HG03565 (cell line): ENCODE measurements at regions not wholly inside any gene's neighbourhood (a gene's known extent, or its start where the extent isn't known, plus 50 kb on each side); places are given as distances from the start of the nearest gene placed in this dataset.
"Not testable (repeated sequence)": the region's sequence is repeated elsewhere in the genome, so short reads cannot be mapped to it uniquely, and the experiment has no call there.

Source experiments
- ATAC-seq: cut with Tn5 transposase; IDR thresholded peaks from one replicate; pipeline ENCODE4 v1.9.1; 2021; ENCODE audit warnings: mild to moderate bottlenecking, moderate library complexity; ENCODE audit not compliant: unreplicated experiment

GRCh38 chr9:129296195-129296594, 118.1 kb upstream of the IER5L start:
- not testable (repeated sequence) for ATAC-seq

- no peak for ATAC-seq
Measured at GRCh38 chr9:129291041-129291501, 113.0 kb upstream of the IER5L start.

GRCh38 chr9:129290606-129291005, 112.5 kb upstream of the IER5L start:
- ATAC-seq = no peak

- ATAC-seq = no peak
Measured at GRCh38 chr9:129289883-129290282, 111.8 kb upstream of the IER5L start.

GRCh38 chr9:129289131-129289731, 111.2 kb upstream of the IER5L start:
- ATAC-seq = no peak

GRCh38 chr9:129287619-129288305, 109.7 kb upstream of the IER5L start:
- no peak for ATAC-seq

GRCh38 chr9:129285979-129286772, 108.1 kb upstream of the IER5L start:
- ATAC-seq = no peak

GRCh38 chr9:129285382-129285781, 107.3 kb upstream of the IER5L start:
- ATAC-seq = no peak

- no peak for ATAC-seq
Measured at GRCh38 chr9:129284607-129285291, 106.7 kb upstream of the IER5L start.

GRCh38 chr9:129283705-129284606, 105.9 kb upstream of the IER5L start:
- no peak for ATAC-seq

GRCh38 chr9:129283291-129283691, 105.2 kb upstream of the IER5L start:
- ATAC-seq = no peak

- no peak for ATAC-seq
Measured at GRCh38 chr9:129282731-129283211, 104.7 kb upstream of the IER5L start.

GRCh38 chr9:129282272-129282671, 104.2 kb upstream of the IER5L start:
- no peak for ATAC-seq

- no peak for ATAC-seq
Measured at GRCh38 chr9:129281506-129282145, 103.6 kb upstream of the IER5L start.

GRCh38 chr9:129280623-129281271, 102.7 kb upstream of the IER5L start:
- no peak for ATAC-seq

GRCh38 chr9:129280236-129280622, 102.2 kb upstream of the IER5L start:
- ATAC-seq = no peak

GRCh38 chr9:129278391-129279237, 100.6 kb upstream of the IER5L start:
- no peak for ATAC-seq
